ENCODE measurements at regions not wholly inside any gene's neighbourhood (a gene's known extent, or its start where the extent isn't known, plus 50 kb on each side); places are given as distances from the start of the nearest gene placed in this dataset.

DNA sequence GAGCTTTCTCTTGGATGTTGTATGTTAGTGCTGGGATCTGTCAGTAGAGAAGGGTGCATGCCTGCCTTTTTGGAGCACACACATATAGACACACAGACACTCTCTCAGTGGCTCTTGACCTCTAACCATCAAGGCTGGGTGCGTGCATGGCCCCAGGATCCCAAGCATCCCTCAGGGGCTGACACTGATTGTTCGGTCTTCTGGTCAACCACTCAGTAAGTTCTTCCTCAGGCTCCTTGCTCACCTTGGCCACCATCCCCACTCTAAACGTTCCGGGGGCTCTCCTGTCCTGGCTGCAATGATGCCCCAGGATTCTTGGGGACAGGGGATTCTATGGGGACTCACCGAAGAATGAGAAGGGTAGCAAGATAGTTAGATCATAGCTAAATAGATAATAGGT is 179.6 kb downstream of the SHOX start:
- no peak overlapping the region for H3K27ac ChIP-seq
- WGBS, 3 donors, result 87 to 89% (median 88%) methylated on average over 5 of the region's 5 CpGs
- no peaks in the 10 kb centered on the region for H3K36me3 ChIP-seq (ENCODE audit: insufficient read depth in 1 of 2, low read depth in 1 of 2)
- no peak overlapping the region for H3K4me3 ChIP-seq
- H3K4me1 ChIP-seq, result no peaks in the 10 kb centered on the region
- peaks cover 0 to 5% (median 0%) of the 10 kb centered on the region in 3 donors for H3K27me3 ChIP-seq (ENCODE audit: insufficient read depth in 3 of 3, low read length in 2 of 3)
- TF ChIP-seq, protein P1, sequence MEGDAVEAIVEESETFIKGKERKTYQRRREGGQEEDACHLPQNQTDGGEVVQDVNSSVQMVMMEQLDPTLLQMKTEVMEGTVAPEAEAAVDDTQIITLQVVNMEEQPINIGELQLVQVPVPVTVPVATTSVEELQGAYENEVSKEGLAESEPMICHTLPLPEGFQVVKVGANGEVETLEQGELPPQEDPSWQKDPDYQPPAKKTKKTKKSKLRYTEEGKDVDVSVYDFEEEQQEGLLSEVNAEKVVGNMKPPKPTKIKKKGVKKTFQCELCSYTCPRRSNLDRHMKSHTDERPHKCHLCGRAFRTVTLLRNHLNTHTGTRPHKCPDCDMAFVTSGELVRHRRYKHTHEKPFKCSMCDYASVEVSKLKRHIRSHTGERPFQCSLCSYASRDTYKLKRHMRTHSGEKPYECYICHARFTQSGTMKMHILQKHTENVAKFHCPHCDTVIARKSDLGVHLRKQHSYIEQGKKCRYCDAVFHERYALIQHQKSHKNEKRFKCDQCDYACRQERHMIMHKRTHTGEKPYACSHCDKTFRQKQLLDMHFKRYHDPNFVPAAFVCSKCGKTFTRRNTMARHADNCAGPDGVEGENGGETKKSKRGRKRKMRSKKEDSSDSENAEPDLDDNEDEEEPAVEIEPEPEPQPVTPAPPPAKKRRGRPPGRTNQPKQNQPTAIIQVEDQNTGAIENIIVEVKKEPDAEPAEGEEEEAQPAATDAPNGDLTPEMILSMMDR (IDR thresholded peaks at IDR 0.05), result no peak
- intact Hi-C loops (cut with DNase I), result no loop called here
- no peak for ATAC-seq
- H3K9me3 ChIP-seq, result no peaks in the 10 kb centered on the region
- DNase-seq, result no peak

DNA sequence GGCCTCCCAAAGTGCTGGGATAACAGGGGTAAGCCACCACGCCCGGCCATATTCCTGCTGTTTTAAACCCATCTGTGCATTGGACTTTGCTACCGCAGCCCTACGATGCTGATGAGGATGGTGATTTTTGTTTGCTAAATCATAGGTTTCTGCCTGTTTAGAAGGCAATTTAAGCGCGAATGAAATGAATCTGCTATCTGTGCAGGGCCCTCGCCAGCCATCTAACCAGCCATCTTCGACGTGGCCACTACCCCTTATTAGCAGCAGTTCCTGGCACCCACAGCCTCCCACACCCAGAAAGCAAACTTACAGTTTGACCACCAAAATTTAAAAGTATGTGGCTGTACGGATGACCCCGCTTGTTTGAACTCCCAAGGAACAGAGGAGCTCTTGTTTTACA is 178.5 kb downstream of the SHOX start:
- H3K36me3 ChIP-seq (ENCODE audit: insufficient read depth in 1 of 2, low read depth in 1 of 2), result no peaks in the 10 kb centered on the region
- 90 to 91% (median 91%) methylated on average over 11 of the region's 11 CpGs for WGBS, 3 donors

DNA sequence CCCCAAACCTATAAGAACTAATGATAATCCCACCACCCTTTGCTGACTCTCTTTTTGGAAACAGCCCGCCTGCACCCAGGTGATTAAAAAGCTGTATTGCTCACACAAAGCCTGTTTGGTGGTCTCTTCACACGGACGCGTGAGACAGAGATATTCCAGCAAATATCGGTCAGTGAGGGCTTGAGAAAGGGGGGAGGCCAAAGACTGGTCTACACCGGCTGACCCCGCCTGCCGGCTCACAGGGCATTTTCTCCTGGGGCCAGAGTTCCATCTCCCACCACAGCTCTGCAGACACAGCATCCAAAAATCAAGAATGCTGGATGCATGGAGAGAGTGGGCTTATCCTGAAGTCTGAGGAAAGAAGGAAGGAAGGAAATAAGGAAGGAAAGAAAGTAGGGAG is 176.0 kb downstream of the SHOX start:
- H3K36me3 ChIP-seq (ENCODE audit: insufficient read depth in 1 of 2, low read depth in 1 of 2), result no peaks in the 10 kb centered on the region
- H3K4me3 ChIP-seq, result no peak overlapping the region
- no peaks in the 10 kb centered on the region for H3K4me1 ChIP-seq
- intact Hi-C loops (cut with DNase I), result no loop called here
- no peak overlapping the region for H3K27ac ChIP-seq
- TF ChIP-seq, protein P1 (IDR thresholded peaks at IDR 0.05), result no peak
- ATAC-seq, result no peak
- WGBS, 3 donors, result 90 to 93% (median 92%) methylated on average over 8 of the region's 8 CpGs
- no peaks in the 10 kb centered on the region for H3K9me3 ChIP-seq
- no peak for DNase-seq
- peaks cover 0 to 5% (median 0%) of the 10 kb centered on the region in 3 donors for H3K27me3 ChIP-seq (ENCODE audit: insufficient read depth in 3 of 3, low read length in 2 of 3)

More for the DNA sequence above, 178.5 kb downstream of the SHOX start:
- DNase-seq (no peak), ATAC-seq (no peak)
- Histone ChIP-seq H3K27ac (no peak overlapping the region), H3K4me3 (no peak overlapping the region), H3K27me3 (ENCODE audit: insufficient read depth in 3 of 3, low read length in 2 of 3) (peaks cover 0 to 5% (median 0%) of the 10 kb centered on the region in 3 donors), H3K4me1 (no peaks in the 10 kb centered on the region), H3K9me3 (no peaks in the 10 kb centered on the region)
- intact Hi-C loops (cut with DNase I), result no loop called here
- TF ChIP-seq, protein P1 (IDR thresholded peaks at IDR 0.05), result no peak

DNA sequence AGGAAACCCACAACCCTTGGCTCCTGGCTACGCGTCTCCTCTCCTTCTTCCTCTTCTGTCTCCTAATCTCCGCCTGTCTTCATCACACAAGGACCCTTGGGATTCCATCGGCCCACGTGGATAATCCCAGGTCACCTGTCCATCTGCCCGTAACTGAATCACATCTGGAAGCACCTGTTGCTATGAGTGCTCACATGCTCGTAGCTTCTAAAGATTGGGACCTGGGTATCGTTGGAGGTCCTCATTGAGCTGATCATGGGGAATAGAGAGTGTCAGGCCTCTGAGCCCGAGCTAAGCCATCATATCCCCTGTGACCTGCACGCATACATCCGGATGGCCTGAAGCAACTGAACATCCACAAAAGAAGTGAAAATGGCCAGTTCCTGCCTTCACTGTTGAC is 175.4 kb downstream of the SHOX start:
- no peaks in the 10 kb centered on the region for H3K4me1 ChIP-seq
- no peak overlapping the region for H3K4me3 ChIP-seq
- intact Hi-C loops (cut with DNase I), result no loop called here
- DNase-seq (no peak), ATAC-seq (no peak)
- H3K27me3 ChIP-seq (ENCODE audit: insufficient read depth in 3 of 3, low read length in 2 of 3), result peaks cover 0 to 5% (median 0%) of the 10 kb centered on the region in 3 donors
- WGBS, 3 donors, result 68 to 83% (median 69%) methylated on average over 11 of the region's 11 CpGs
- TF ChIP-seq, protein P1 (IDR thresholded peaks at IDR 0.05), result no peak
- no peaks in the 10 kb centered on the region for H3K36me3 ChIP-seq (ENCODE audit: insufficient read depth in 1 of 2, low read depth in 1 of 2)
- no peaks in the 10 kb centered on the region for H3K9me3 ChIP-seq
- H3K27ac ChIP-seq, result no peak overlapping the region

DNA sequence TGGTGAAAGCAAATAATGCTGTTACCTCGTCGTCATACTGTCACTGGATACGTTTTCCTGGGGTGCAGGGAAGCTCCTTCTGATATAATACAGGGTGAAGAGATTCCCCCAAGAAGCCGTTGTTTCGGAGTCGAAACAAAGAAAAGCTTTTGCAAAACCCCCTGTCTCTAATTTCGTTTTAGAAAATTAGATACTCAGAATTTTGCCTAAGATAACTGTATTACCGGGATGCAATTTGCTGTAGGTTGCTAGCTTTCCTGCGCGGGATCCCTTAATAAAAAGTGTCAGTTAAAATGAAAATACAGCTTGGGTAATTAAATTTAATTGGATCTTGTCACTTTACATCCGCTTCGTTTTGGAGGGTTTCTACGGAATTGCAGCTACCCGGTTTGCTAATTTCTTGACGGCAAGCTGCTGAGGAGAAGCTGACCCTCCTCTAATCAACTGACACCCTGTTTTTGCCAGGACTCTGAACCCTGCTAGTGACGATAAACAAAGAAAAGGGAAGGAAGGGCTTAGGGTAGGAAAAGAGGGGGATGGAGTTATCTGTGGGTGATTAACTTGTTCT is 174.6 kb downstream of the SHOX start:
- Histone ChIP-seq H3K4me3 (no peak overlapping the region), H3K36me3 (ENCODE audit: insufficient read depth in 1 of 2, low read depth in 1 of 2) (no peaks in the 10 kb centered on the region), H3K9me3 (no peaks in the 10 kb centered on the region), H3K27me3 (ENCODE audit: insufficient read depth in 3 of 3, low read length in 2 of 3) (peaks cover 0 to 5% (median 0%) of the 10 kb centered on the region in 3 donors), H3K27ac (no peak overlapping the region), H3K4me1 (no peaks in the 10 kb centered on the region)
- ATAC-seq (no peak), DNase-seq (no peak)
- intact Hi-C loops (cut with DNase I), result no loop called here
- TF ChIP-seq, protein P1 (IDR thresholded peaks at IDR 0.05), result no peak
- WGBS, 3 donors, result 25 to 31% (median 30%) methylated on average over 16 of the region's 16 CpGs
